Prostate gland (tissue), 2 donors: ENCODE measurements at regions not wholly inside any gene's neighbourhood (a gene's known extent, or its start where the extent isn't known, plus 50 kb on each side); places are given as distances from the start of the nearest gene placed in this dataset.
"Not testable (repeated sequence)": the region's sequence is repeated elsewhere in the genome, so short reads cannot be mapped to it uniquely, and the experiment has no call there.

ENCODE experiments used
- DNase-seq: peaks from one replicate; pipeline ENCODE4 v3.0.0-alpha.2; 2019; ENCODE audit warnings: low spot score
- H3K27ac ChIP-seq, 2 donors: fragments of 200-600 bp; sonication (generic); 2 replicates each; pipeline ENCODE4 v1.5.1; 2017 to 2019
- H3K27me3 ChIP-seq: fragments of 200-600 bp; sonication (generic); replicated peaks from 2 replicates; pipeline ENCODE4 v1.5.1; 2019; ENCODE audit not compliant: insufficient read depth
- H3K36me3 ChIP-seq, 2 donors: fragments of 200-600 bp; sonication (generic); 1 replicate in 1 of 2; 2 replicates in 1 of 2; pipeline versions ENCODE4 v1.5.1 to v1.8.1; 2017 to 2019
- H3K4me1 ChIP-seq: fragments of 200-600 bp; sonication (generic); replicated peaks from 2 replicates; pipeline ENCODE4 v1.5.1; 2019
- H3K4me3 ChIP-seq, 2 donors: fragments of 200-600 bp; sonication (generic); 2 replicates each; pipeline ENCODE4 v1.5.1; 2017 to 2019
- H3K9me3 ChIP-seq: fragments of 200-600 bp; sonication (generic); 2 replicates; pipeline ENCODE4 v1.5.1; 2017
- CTCF ChIP-seq, 4 experiments: fragments of 200-600 bp in 2 of 4; fragments of 450-650 bp in 2 of 4; sonication (generic) in 2 of 4; IDR thresholded peaks; 1 replicate in 3 of 4; 2 replicates in 1 of 4; pipeline ENCODE4 v1.5.1; 2016 to 2019; ENCODE audit warnings: antibody characterized with exemption in 4 of 4, mild to moderate bottlenecking in 2 of 4, moderate library complexity in 2 of 4
- POLR2A ChIP-seq: fragments of 450-650 bp; IDR thresholded peaks from one replicate; pipeline ENCODE4 v1.6.1; 2016; ENCODE audit warnings: antibody characterized with exemption, mild to moderate bottlenecking
- POLR2AphosphoS5 ChIP-seq: sonication (generic); formaldehyde crosslinking; IDR thresholded peaks from one replicate; pipeline ENCODE4 v1.6.1; 2017; ENCODE audit warnings: antibody characterized with exemption
- WGBS: methylation state at CpG from one replicate; pipeline ENCODE4 v1.1.5; 2018; 5-methylcytosine and 5-hydroxymethylcytosine counted together
- intact Hi-C: fragments of 100-400 bp; cut with DNase I; formaldehyde crosslinking; loops from one replicate; pipeline ENCODE4 v1.14.2; 2022

GRCh38 chr4:60400593-60400992 lies 799.5 kb upstream of the ADGRL3 start:
- 40% methylated on average over 2 of the region's 2 CpGs for WGBS

GRCh38 chr4:60404027-60404426 lies 796.1 kb upstream of the ADGRL3 start:
- H3K36me3 ChIP-seq, result no peaks in the 10 kb centered on the region
- DNase-seq, result no peak
- no peaks in the 10 kb centered on the region for H3K4me1 ChIP-seq
- 0% methylated on average over 1 of the region's 1 CpG for WGBS
- H3K9me3 ChIP-seq, result no peaks in the 10 kb centered on the region
- intact Hi-C loops, result no loop called here
- no peaks in the 10 kb centered on the region for H3K27me3 ChIP-seq
- no peak for TF ChIP-seq CTCF (IDR thresholded peaks at IDR 0.05)
- TF ChIP-seq POLR2AphosphoS5, result no peak
- TF ChIP-seq POLR2A, result no peak
- no peak overlapping the region for H3K4me3 ChIP-seq
- H3K27ac ChIP-seq, result no peak overlapping the region

More at GRCh38 chr4:60400593-60400992, 799.5 kb upstream of the ADGRL3 start:
- DNase-seq, result no peak
- H3K4me3 ChIP-seq, result no peak overlapping the region
- intact Hi-C loops, result no loop called here
- H3K36me3 ChIP-seq, result no peaks in the 10 kb centered on the region
- H3K27ac ChIP-seq, result no peak overlapping the region
- H3K4me1 ChIP-seq, result no peaks in the 10 kb centered on the region
- no peaks in the 10 kb centered on the region for H3K9me3 ChIP-seq
- TF ChIP-seq POLR2A (no peak), POLR2AphosphoS5 (no peak), CTCF (IDR thresholded peaks at IDR 0.05) (no peak)
- no peaks in the 10 kb centered on the region for H3K27me3 ChIP-seq

GRCh38 chr4:60422439-60422838 lies 777.7 kb upstream of the ADGRL3 start:
- no peak for DNase-seq
- Histone ChIP-seq H3K4me3 (no peak overlapping the region), H3K27me3 (no peaks in the 10 kb centered on the region), H3K9me3 (no peaks in the 10 kb centered on the region), H3K27ac (no peak overlapping the region), H3K36me3 (no peaks in the 10 kb centered on the region), H3K4me1 (no peaks in the 10 kb centered on the region)
- 81% methylated on average over 4 of the region's 4 CpGs for WGBS
- intact Hi-C loops, result no loop called here
- TF ChIP-seq CTCF (IDR thresholded peaks at IDR 0.05), result no peak
- TF ChIP-seq POLR2AphosphoS5, result no peak
- TF ChIP-seq POLR2A, result no peak

- DNase-seq, H3K4me3 ChIP-seq, H3K27ac ChIP-seq, H3K27me3 ChIP-seq, H3K4me1 ChIP-seq, H3K9me3 ChIP-seq, intact Hi-C loops, H3K36me3 ChIP-seq: not testable (repeated sequence)
Measured at GRCh38 chr4:60423573-60424184, 776.4 kb upstream of the ADGRL3 start.

GRCh38 chr4:60432911-60433310 lies 767.2 kb upstream of the ADGRL3 start:
- 81% methylated on average over 1 of the region's 1 CpG for WGBS
- intact Hi-C loops, result no loop called here

More at GRCh38 chr4:60432911-60433310, 767.2 kb upstream of the ADGRL3 start:
- no peaks in the 10 kb centered on the region for H3K27me3 ChIP-seq
- no peaks in the 10 kb centered on the region for H3K4me1 ChIP-seq
- H3K27ac ChIP-seq, result no peak overlapping the region
- DNase-seq, result no peak
- H3K9me3 ChIP-seq, result no peaks in the 10 kb centered on the region
- TF ChIP-seq CTCF (IDR thresholded peaks at IDR 0.05), result no peak
- TF ChIP-seq POLR2A, result no peak
- no peak for TF ChIP-seq POLR2AphosphoS5
- no peaks in the 10 kb centered on the region for H3K36me3 ChIP-seq
- no peak overlapping the region for H3K4me3 ChIP-seq
